ENCODE measurements at regions not wholly inside any gene's neighbourhood (a gene's known extent, or its start where the extent isn't known, plus 50 kb on each side); places are given as distances from the start of the nearest gene placed in this dataset.

DNA sequence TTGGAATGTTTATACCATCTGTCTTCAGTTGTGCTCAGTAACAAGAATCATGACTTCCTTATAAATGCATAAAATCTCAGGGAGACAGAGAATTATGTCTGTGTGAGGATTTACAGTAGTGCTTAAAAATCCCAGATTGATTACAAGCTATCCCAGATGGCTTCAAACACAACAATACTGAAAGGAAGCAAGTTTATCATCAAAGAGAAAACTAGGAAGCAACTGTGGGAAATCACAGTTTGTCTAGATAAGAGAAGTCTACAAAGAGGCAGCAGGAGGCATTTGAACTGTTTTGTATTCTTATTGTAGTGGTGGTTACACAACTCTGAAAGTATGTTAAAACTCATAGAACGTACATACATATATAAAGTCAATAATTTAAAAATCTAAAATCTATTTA is 104.4 kb upstream of the SALL4 start:
- Histone ChIP-seq H3K36me3 (ENCODE audit: insufficient read depth, low read length) (no peaks in the 10 kb centered on the region), H3K27me3 (ENCODE audit: insufficient read depth, low read length, poor library complexity) (no peaks in the 10 kb centered on the region), H3K4me2 (ENCODE audit: insufficient read depth, low read length) (no peak overlapping the region), H4K20me1 (ENCODE audit: insufficient read depth, low read length) (no peaks in the 10 kb centered on the region), H3K9me3 (ENCODE audit: insufficient read depth, low read length, severe bottlenecking) (no peaks in the 10 kb centered on the region), H3K4me1 (ENCODE audit: insufficient read depth, low read length) (no peaks in the 10 kb centered on the region), H2AFZ (ENCODE audit: low read depth, low read length) (no peak overlapping the region), H3K9ac (ENCODE audit: low read depth, low read length) (no peak overlapping the region), H3K79me2 (ENCODE audit: insufficient read depth, low read length) (no peaks in the 10 kb centered on the region), H3K27ac (ENCODE audit: low read length) (no peak overlapping the region), H3K4me3 (ENCODE audit: low read depth in 1 of 2, low read length in 2 of 2) (no peak overlapping the region)
- no peak for DNase-seq
- ATAC-seq (ENCODE audit: insufficient read depth, low read depth) = no peak
- TF ChIP-seq, protein P1, sequence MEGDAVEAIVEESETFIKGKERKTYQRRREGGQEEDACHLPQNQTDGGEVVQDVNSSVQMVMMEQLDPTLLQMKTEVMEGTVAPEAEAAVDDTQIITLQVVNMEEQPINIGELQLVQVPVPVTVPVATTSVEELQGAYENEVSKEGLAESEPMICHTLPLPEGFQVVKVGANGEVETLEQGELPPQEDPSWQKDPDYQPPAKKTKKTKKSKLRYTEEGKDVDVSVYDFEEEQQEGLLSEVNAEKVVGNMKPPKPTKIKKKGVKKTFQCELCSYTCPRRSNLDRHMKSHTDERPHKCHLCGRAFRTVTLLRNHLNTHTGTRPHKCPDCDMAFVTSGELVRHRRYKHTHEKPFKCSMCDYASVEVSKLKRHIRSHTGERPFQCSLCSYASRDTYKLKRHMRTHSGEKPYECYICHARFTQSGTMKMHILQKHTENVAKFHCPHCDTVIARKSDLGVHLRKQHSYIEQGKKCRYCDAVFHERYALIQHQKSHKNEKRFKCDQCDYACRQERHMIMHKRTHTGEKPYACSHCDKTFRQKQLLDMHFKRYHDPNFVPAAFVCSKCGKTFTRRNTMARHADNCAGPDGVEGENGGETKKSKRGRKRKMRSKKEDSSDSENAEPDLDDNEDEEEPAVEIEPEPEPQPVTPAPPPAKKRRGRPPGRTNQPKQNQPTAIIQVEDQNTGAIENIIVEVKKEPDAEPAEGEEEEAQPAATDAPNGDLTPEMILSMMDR (IDR thresholded peaks at IDR 0.05; ENCODE audit: borderline replicate concordance, extremely low read depth, low read length, poor library complexity, severe bottlenecking) = no peak
- no peak for TF ChIP-seq EZH2 (IDR thresholded peaks at IDR 0.05; ENCODE audit: borderline replicate concordance, low read depth, low read length, severe bottlenecking)

DNA sequence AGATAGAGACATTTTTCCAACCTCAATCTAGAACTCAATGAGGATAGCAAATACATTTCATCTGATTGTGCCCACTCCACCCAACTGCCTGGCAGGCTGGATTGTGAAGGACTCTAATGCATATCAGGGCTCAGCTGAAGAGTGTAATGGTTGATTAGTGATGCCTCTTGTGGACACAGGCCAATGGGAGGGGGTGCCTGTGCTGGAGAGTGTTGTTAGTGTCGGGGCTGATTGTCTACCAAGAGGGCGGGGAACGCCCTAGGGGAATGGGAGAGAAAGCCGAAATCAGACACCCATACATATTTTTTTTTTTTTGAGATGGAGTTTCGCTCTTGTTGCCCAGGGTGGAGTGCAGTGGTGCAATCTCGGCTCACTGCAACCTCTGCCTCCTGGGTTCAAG is 103.7 kb upstream of the SALL4 start:
- Histone ChIP-seq H3K36me3 (ENCODE audit: insufficient read depth, low read length) (no peaks in the 10 kb centered on the region), H4K20me1 (ENCODE audit: insufficient read depth, low read length) (no peaks in the 10 kb centered on the region), H3K27me3 (ENCODE audit: insufficient read depth, low read length, poor library complexity) (no peaks in the 10 kb centered on the region), H2AFZ (ENCODE audit: low read depth, low read length) (no peak overlapping the region), H3K4me1 (ENCODE audit: insufficient read depth, low read length) (no peaks in the 10 kb centered on the region), H3K9me3 (ENCODE audit: insufficient read depth, low read length, severe bottlenecking) (no peaks in the 10 kb centered on the region), H3K79me2 (ENCODE audit: insufficient read depth, low read length) (no peaks in the 10 kb centered on the region), H3K4me2 (ENCODE audit: insufficient read depth, low read length) (no peak overlapping the region), H3K4me3 (ENCODE audit: low read depth in 1 of 2, low read length in 2 of 2) (no peak overlapping the region), H3K27ac (ENCODE audit: low read length) (no peak overlapping the region), H3K9ac (ENCODE audit: low read depth, low read length) (no peak overlapping the region)
- TF ChIP-seq, protein P1 (IDR thresholded peaks at IDR 0.05; ENCODE audit: borderline replicate concordance, extremely low read depth, low read length, poor library complexity, severe bottlenecking) = no peak
- ATAC-seq (ENCODE audit: insufficient read depth, low read depth) = no peak
- DNase-seq = no peak

- Histone ChIP-seq H3K79me2 (ENCODE audit: insufficient read depth, low read length) (no peaks in the 10 kb centered on the region), H3K36me3 (ENCODE audit: insufficient read depth, low read length) (no peaks in the 10 kb centered on the region), H2AFZ (ENCODE audit: low read depth, low read length) (no peak overlapping the region), H4K20me1 (ENCODE audit: insufficient read depth, low read length) (no peaks in the 10 kb centered on the region), H3K4me2 (ENCODE audit: insufficient read depth, low read length) (no peak overlapping the region), H3K27ac (ENCODE audit: low read length) (no peak overlapping the region), H3K9me3 (ENCODE audit: insufficient read depth, low read length, severe bottlenecking) (no peaks in the 10 kb centered on the region), H3K9ac (ENCODE audit: low read depth, low read length) (no peak overlapping the region), H3K27me3 (ENCODE audit: insufficient read depth, low read length, poor library complexity) (no peaks in the 10 kb centered on the region), H3K4me3 (ENCODE audit: low read depth in 1 of 2, low read length in 2 of 2) (no peak overlapping the region), H3K4me1 (ENCODE audit: insufficient read depth, low read length) (no peaks in the 10 kb centered on the region)
- TF ChIP-seq EZH2 (IDR thresholded peaks at IDR 0.05; ENCODE audit: borderline replicate concordance, low read depth, low read length, severe bottlenecking) = no peak
- peak; percentile 35 for DNase-seq
- peak; percentile 67 for ATAC-seq (ENCODE audit: insufficient read depth, low read depth)
Observed at GRCh38 chr20:51902933-51903332, 100.6 kb upstream of the SALL4 start.

DNA sequence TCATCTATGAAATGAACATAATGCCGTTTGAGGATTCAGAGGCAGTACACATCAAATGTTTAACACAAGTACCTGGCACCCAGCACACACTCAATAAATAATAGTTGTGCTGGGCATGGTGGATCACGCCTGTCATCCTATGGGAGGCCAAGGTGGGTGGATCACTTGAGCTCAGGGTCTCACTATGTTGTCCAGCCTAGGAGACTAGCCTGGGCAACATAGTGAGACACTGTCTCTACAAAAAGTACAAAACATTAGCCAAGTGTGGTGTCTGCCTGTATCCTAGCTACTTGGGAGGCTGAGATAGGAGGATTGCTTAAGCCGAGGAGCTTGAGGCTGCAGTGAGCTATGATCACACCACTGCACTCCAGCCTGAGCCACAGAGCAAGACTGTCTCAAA is 98.1 kb upstream of the SALL4 start:
- H2AFZ ChIP-seq (ENCODE audit: low read depth, low read length) = no peak overlapping the region
- no peak overlapping the region for H3K27ac ChIP-seq (ENCODE audit: low read length)
- no peaks in the 10 kb centered on the region for H3K9me3 ChIP-seq (ENCODE audit: insufficient read depth, low read length, severe bottlenecking)
- no peaks in the 10 kb centered on the region for H3K4me1 ChIP-seq (ENCODE audit: insufficient read depth, low read length)
- H3K27me3 ChIP-seq (ENCODE audit: insufficient read depth, low read length, poor library complexity) = no peaks in the 10 kb centered on the region
- TF ChIP-seq EZH2 (IDR thresholded peaks at IDR 0.05; ENCODE audit: borderline replicate concordance, low read depth, low read length, severe bottlenecking) = no peak
- TF ChIP-seq, protein P1 (IDR thresholded peaks at IDR 0.05; ENCODE audit: borderline replicate concordance, extremely low read depth, low read length, poor library complexity, severe bottlenecking) = no peak
- no peak overlapping the region for H3K4me2 ChIP-seq (ENCODE audit: insufficient read depth, low read length)
- no peak for ATAC-seq (ENCODE audit: insufficient read depth, low read depth)
- no peak overlapping the region for H3K4me3 ChIP-seq (ENCODE audit: low read depth in 1 of 2, low read length in 2 of 2)
- H3K79me2 ChIP-seq (ENCODE audit: insufficient read depth, low read length) = no peaks in the 10 kb centered on the region
- no peak for DNase-seq
- H4K20me1 ChIP-seq (ENCODE audit: insufficient read depth, low read length) = no peaks in the 10 kb centered on the region
- H3K9ac ChIP-seq (ENCODE audit: low read depth, low read length) = no peak overlapping the region
- no peaks in the 10 kb centered on the region for H3K36me3 ChIP-seq (ENCODE audit: insufficient read depth, low read length)

All from DND-41 (cell line).